Liver (tissue), 8 donors: ENCODE measurements at regions not wholly inside any gene's neighbourhood (a gene's known extent, or its start where the extent isn't known, plus 50 kb on each side); places are given as distances from the start of the nearest gene placed in this dataset.
"Not testable (repeated sequence)": the region's sequence is repeated elsewhere in the genome, so short reads cannot be mapped to it uniquely, and the experiment has no call there.

Experiments
- DNase-seq: peaks from one replicate; pipeline ENCODE4 v3.0.0-alpha.2; 2017; ENCODE audit warnings: low spot score
- H3K27ac ChIP-seq, 2 donors: one replicate each; pipeline ENCODE4 v1.7.0; 2013; ENCODE audit warnings: inconsistent platforms in 2 of 2, low read length in 2 of 2, control low read depth in 1 of 2, low read depth in 1 of 2, mild to moderate bottlenecking in 1 of 2
- H3K27me3 ChIP-seq, 4 donors: one replicate each; pipeline versions ENCODE4 v1.6.1 to v1.7.0; 2013; ENCODE audit warnings: low read length in 3 of 4, inconsistent platforms in 1 of 4, mild to moderate bottlenecking in 1 of 4, moderate library complexity in 1 of 4; ENCODE audit not compliant: control insufficient read depth in 4 of 4, insufficient read depth in 4 of 4
- H3K36me3 ChIP-seq, 4 donors: one replicate each; pipeline versions ENCODE4 v1.6.1 to v1.7.0; 2013; ENCODE audit warnings: low read length in 3 of 4, mild to moderate bottlenecking in 3 of 4, low read depth in 1 of 4, moderate library complexity in 1 of 4; ENCODE audit not compliant: control insufficient read depth in 4 of 4, insufficient read depth in 3 of 4
- H3K4me1 ChIP-seq, 4 donors: one replicate each; pipeline versions ENCODE4 v1.6.1 to v1.7.0; 2013; ENCODE audit warnings: low read length in 3 of 4, mild to moderate bottlenecking in 3 of 4, moderate library complexity in 1 of 4; ENCODE audit not compliant: control insufficient read depth in 4 of 4, insufficient read depth in 4 of 4
- H3K4me3 ChIP-seq, 3 donors: one replicate each; pipeline versions ENCODE4 v1.6.1 to v1.7.0; 2013; ENCODE audit warnings: low read length in 3 of 3, control low read depth in 1 of 3, low read depth in 1 of 3, mild to moderate bottlenecking in 1 of 3
- H3K9ac ChIP-seq, 2 donors: one replicate each; pipeline ENCODE4 v1.7.0; 2013; ENCODE audit warnings: low read length in 2 of 2, mild to moderate bottlenecking in 2 of 2, moderate library complexity in 2 of 2, control low read depth in 1 of 2, low read depth in 1 of 2
- H3K9me3 ChIP-seq, 4 donors: one replicate each; pipeline versions ENCODE4 v1.6.1 to v1.7.0; 2013; ENCODE audit warnings: low read length in 3 of 4; ENCODE audit not compliant: control insufficient read depth in 4 of 4
- EGR1 ChIP-seq, 2 donors: IDR thresholded peaks; 2 replicates each; pipeline ENCODE4 v1.6.1; 2016 to 2018; ENCODE audit warnings: antibody characterized with exemption in 2 of 2, low read depth in 2 of 2
- FOXA1 ChIP-seq: IDR thresholded peaks from 2 replicates; pipeline ENCODE4 v1.6.1; 2016; ENCODE audit warnings: antibody characterized with exemption
- FOXA2 ChIP-seq: IDR thresholded peaks from 2 replicates; pipeline ENCODE4 v1.6.1; 2016; ENCODE audit warnings: antibody characterized with exemption
- GABPA ChIP-seq, 2 donors: IDR thresholded peaks in 1 of 2; conservative IDR thresholded peaks in 1 of 2; 2 replicates each; pipeline ENCODE4 v1.6.1; 2016; ENCODE audit warnings: antibody characterized with exemption in 2 of 2, mild to moderate bottlenecking in 1 of 2, moderate library complexity in 1 of 2
- HNF4A ChIP-seq, 2 donors: conservative IDR thresholded peaks; 2 replicates each; pipeline ENCODE4 v1.6.1; 2016; ENCODE audit warnings: antibody characterized with exemption in 2 of 2, mild to moderate bottlenecking in 2 of 2
- HNF4G ChIP-seq: IDR thresholded peaks from 2 replicates; pipeline ENCODE4 v1.6.1; 2016; ENCODE audit warnings: antibody characterized with exemption
- JUND ChIP-seq, 2 donors: IDR thresholded peaks; 2 replicates each; pipeline ENCODE4 v1.6.1; 2016; ENCODE audit warnings: antibody characterized with exemption in 2 of 2
- NR2F2 ChIP-seq: IDR thresholded peaks from 2 replicates; pipeline ENCODE4 v1.6.1; 2016; ENCODE audit warnings: antibody characterized with exemption
- RAD21 ChIP-seq, 2 donors: IDR thresholded peaks; 2 replicates each; pipeline ENCODE4 v1.6.1; 2016; ENCODE audit warnings: antibody characterized with exemption in 2 of 2, mild to moderate bottlenecking in 2 of 2
- RXRA ChIP-seq, 2 donors: IDR thresholded peaks; 2 replicates each; pipeline ENCODE4 v1.6.1; 2017 to 2018; ENCODE audit warnings: antibody characterized with exemption in 2 of 2, mild to moderate bottlenecking in 1 of 2
- SP1 ChIP-seq: IDR thresholded peaks from 2 replicates; pipeline ENCODE4 v1.6.1; 2018; ENCODE audit warnings: antibody characterized with exemption, mild to moderate bottlenecking
- TAF1 ChIP-seq: conservative IDR thresholded peaks from 2 replicates; pipeline ENCODE4 v1.6.1; 2016; ENCODE audit warnings: antibody characterized with exemption, mild to moderate bottlenecking
- YY1 ChIP-seq: IDR thresholded peaks from 2 replicates; pipeline ENCODE4 v1.6.1; 2016; ENCODE audit warnings: antibody characterized with exemption, mild to moderate bottlenecking
- WGBS: extraction: QIAGEN DNeasy Blood & Tissue Kit; methylation state at CpG from one replicate; pipeline ENCODE4 v1.1.7; 2013; 5-methylcytosine and 5-hydroxymethylcytosine counted together
- TF ChIP-seq, protein P1 (sequence below): IDR thresholded peaks from 2 replicates; pipeline ENCODE4 v1.6.1; 2016; ENCODE audit warnings: antibody characterized with exemption
- TF ChIP-seq, protein P2 (sequence below): IDR thresholded peaks from 2 replicates; pipeline ENCODE4 v1.6.1; 2016; ENCODE audit warnings: antibody characterized with exemption
- TF ChIP-seq, protein P3 (sequence below): IDR thresholded peaks from 2 replicates; pipeline ENCODE4 v1.6.1; 2016; ENCODE audit warnings: antibody characterized with exemption, mild to moderate bottlenecking
- TF ChIP-seq, protein P4 (sequence below): fragments of 150-350 bp; IDR thresholded peaks from 2 replicates; pipeline ENCODE4 v1.5.1; 2017; ENCODE audit warnings: improper control_type of control experiment, low read depth, low read length; ENCODE audit not compliant: missing input control
- TF ChIP-seq, protein P5 (sequence below): IDR thresholded peaks from 2 replicates; pipeline ENCODE4 v1.6.1; 2016; ENCODE audit warnings: antibody characterized with exemption
- donor health status: healthy.
- donor health status: healthy.
- donor health status: healthy.
- donor health status: healthy.
- donor health status: healthy.

DNA sequence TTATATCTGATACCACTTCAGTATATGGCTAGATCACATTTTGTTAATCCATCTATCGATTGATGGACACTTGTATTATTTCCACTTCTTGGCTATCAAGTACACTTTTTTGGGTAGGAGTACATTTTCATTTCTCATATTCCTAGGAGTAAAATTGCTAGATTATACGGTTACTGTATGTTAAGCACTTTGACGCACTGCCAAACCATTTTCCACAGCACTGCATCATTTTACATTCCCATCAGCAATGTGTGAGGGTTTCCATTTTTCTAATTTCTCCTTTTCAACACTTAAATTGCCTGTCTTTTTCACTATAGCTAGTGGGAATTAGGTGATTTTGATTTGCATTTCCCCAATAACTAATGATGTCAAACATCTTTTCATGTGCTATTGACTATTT lies 179.3 kb upstream of the B3GAT1 start:
- H3K27me3 ChIP-seq, result peaks cover 0 to 3% (median 0%) of the 10 kb centered on the region in 4 donors
- H3K36me3 ChIP-seq, result no peaks in the 10 kb centered on the region
- TF ChIP-seq EGR1 (IDR thresholded peaks at IDR 0.05; ENCODE audit: low read depth in 2 of 2), result no peak
- no peak overlapping the region for H3K4me3 ChIP-seq
- no peak overlapping the region for H3K27ac ChIP-seq
- H3K4me1 ChIP-seq, result no peaks in the 10 kb centered on the region
- WGBS, result 95% methylated on average over 3 of the region's 3 CpGs
- peaks cover 0 to 2% (median 0%) of the 10 kb centered on the region in 4 donors for H3K9me3 ChIP-seq
- no peak overlapping the region for H3K9ac ChIP-seq
- DNase-seq, result no peak

DNA sequence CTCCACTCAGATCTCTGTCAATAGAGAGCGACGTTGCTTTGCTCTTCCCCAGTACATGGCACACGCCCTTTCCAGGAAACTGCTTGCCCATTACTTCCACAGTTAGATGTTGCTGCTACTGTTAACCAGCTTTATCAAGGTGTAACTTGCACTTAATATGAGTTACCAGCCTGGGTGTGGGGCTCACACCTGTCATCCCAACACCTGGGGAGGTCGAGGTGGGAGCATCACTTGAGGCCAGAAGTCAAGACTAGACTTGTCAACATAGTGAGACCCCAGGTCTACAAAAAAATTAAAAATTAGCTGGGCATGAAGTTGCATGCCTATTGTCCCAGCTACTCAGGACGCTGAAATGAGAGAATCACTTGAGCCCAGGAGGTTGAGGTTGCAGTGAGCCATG lies 177.1 kb upstream of the B3GAT1 start:
- TF ChIP-seq, protein P1, sequence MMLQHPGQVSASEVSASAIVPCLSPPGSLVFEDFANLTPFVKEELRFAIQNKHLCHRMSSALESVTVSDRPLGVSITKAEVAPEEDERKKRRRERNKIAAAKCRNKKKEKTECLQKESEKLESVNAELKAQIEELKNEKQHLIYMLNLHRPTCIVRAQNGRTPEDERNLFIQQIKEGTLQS, result no peak
- TF ChIP-seq, protein P2, sequence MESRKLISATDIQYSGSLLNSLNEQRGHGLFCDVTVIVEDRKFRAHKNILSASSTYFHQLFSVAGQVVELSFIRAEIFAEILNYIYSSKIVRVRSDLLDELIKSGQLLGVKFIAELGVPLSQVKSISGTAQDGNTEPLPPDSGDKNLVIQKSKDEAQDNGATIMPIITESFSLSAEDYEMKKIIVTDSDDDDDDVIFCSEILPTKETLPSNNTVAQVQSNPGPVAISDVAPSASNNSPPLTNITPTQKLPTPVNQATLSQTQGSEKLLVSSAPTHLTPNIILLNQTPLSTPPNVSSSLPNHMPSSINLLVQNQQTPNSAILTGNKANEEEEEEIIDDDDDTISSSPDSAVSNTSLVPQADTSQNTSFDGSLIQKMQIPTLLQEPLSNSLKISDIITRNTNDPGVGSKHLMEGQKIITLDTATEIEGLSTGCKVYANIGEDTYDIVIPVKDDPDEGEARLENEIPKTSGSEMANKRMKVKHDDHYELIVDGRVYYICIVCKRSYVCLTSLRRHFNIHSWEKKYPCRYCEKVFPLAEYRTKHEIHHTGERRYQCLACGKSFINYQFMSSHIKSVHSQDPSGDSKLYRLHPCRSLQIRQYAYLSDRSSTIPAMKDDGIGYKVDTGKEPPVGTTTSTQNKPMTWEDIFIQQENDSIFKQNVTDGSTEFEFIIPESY, result no peak
- TF ChIP-seq, protein P3, sequence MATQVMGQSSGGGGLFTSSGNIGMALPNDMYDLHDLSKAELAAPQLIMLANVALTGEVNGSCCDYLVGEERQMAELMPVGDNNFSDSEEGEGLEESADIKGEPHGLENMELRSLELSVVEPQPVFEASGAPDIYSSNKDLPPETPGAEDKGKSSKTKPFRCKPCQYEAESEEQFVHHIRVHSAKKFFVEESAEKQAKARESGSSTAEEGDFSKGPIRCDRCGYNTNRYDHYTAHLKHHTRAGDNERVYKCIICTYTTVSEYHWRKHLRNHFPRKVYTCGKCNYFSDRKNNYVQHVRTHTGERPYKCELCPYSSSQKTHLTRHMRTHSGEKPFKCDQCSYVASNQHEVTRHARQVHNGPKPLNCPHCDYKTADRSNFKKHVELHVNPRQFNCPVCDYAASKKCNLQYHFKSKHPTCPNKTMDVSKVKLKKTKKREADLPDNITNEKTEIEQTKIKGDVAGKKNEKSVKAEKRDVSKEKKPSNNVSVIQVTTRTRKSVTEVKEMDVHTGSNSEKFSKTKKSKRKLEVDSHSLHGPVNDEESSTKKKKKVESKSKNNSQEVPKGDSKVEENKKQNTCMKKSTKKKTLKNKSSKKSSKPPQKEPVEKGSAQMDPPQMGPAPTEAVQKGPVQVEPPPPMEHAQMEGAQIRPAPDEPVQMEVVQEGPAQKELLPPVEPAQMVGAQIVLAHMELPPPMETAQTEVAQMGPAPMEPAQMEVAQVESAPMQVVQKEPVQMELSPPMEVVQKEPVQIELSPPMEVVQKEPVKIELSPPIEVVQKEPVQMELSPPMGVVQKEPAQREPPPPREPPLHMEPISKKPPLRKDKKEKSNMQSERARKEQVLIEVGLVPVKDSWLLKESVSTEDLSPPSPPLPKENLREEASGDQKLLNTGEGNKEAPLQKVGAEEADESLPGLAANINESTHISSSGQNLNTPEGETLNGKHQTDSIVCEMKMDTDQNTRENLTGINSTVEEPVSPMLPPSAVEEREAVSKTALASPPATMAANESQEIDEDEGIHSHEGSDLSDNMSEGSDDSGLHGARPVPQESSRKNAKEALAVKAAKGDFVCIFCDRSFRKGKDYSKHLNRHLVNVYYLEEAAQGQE, result no peak
- no peak for TF ChIP-seq NR2F2
- no peak for TF ChIP-seq RXRA (IDR thresholded peaks at IDR 0.05)
- no peak for TF ChIP-seq SP1
- no peak for TF ChIP-seq EGR1 (IDR thresholded peaks at IDR 0.05; ENCODE audit: low read depth in 2 of 2)
- no peak for TF ChIP-seq FOXA1
- no peak for TF ChIP-seq TAF1
- TF ChIP-seq GABPA (IDR thresholded peaks at IDR 0.05 in 1 of 2, conservative IDR thresholded peaks at IDR 0.05 in 1 of 2), result no peak
- no peak for TF ChIP-seq JUND (IDR thresholded peaks at IDR 0.05)
- TF ChIP-seq YY1, result no peak
- TF ChIP-seq, protein P4, sequence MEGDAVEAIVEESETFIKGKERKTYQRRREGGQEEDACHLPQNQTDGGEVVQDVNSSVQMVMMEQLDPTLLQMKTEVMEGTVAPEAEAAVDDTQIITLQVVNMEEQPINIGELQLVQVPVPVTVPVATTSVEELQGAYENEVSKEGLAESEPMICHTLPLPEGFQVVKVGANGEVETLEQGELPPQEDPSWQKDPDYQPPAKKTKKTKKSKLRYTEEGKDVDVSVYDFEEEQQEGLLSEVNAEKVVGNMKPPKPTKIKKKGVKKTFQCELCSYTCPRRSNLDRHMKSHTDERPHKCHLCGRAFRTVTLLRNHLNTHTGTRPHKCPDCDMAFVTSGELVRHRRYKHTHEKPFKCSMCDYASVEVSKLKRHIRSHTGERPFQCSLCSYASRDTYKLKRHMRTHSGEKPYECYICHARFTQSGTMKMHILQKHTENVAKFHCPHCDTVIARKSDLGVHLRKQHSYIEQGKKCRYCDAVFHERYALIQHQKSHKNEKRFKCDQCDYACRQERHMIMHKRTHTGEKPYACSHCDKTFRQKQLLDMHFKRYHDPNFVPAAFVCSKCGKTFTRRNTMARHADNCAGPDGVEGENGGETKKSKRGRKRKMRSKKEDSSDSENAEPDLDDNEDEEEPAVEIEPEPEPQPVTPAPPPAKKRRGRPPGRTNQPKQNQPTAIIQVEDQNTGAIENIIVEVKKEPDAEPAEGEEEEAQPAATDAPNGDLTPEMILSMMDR, result no peak
- TF ChIP-seq FOXA2, result no peak
- TF ChIP-seq HNF4G, result no peak
- TF ChIP-seq HNF4A (conservative IDR thresholded peaks at IDR 0.05), result no peak
- no peak for TF ChIP-seq RAD21 (IDR thresholded peaks at IDR 0.05)
- TF ChIP-seq, protein P5, sequence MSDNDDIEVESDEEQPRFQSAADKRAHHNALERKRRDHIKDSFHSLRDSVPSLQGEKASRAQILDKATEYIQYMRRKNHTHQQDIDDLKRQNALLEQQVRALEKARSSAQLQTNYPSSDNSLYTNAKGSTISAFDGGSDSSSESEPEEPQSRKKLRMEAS, result no peak
- Histone ChIP-seq H3K4me3 (no peak overlapping the region), H3K27me3 (peaks cover 0 to 3% (median 0%) of the 10 kb centered on the region in 4 donors), H3K9me3 (peaks cover 0 to 2% (median 0%) of the 10 kb centered on the region in 4 donors), H3K9ac (no peak overlapping the region), H3K4me1 (no peaks in the 10 kb centered on the region), H3K27ac (no peak overlapping the region), H3K36me3 (no peaks in the 10 kb centered on the region)
- DNase-seq, result peak; percentile 24
- WGBS, result 58% methylated on average over 5 of the region's 5 CpGs

DNA sequence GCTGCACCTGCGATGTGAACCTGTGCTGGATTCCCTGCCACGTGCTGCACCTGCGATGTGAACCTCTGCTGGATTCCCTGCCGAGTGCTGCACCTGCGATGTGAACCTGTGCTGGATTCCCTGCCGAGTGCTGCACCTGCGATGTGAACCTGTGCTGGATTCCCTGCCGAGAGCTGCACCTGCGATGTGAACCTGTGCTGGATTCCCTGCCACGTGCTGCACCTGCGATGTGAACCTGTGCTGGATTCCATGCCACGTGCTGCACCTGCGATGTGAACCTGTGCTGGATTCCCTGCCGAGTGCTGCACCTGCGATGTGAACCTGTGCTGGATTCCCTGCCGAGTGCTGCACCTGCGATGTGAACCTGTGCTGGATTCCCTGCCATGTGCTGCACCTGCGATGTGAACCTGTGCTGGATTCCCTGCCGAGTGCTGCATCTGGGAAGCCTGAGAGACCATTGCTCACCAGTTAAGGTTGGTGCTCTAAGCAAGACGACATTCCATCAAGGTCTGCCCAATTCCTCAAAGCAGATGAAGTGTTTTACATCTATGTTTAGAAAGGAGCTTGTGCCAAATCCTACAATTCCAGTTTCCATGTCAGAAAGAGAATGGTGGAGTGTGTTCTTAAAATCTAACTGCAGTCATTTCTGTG lies 176.5 kb upstream of the B3GAT1 start:
- not testable (repeated sequence) for H3K9me3 ChIP-seq, H3K9ac ChIP-seq, H3K27me3 ChIP-seq, H3K4me3 ChIP-seq, H3K4me1 ChIP-seq, H3K27ac ChIP-seq, H3K36me3 ChIP-seq
- WGBS, result 81% methylated on average over 20 of the region's 20 CpGs
- peak; percentile 4 for DNase-seq
